ENCODE measurements at regions not wholly inside any gene's neighbourhood (a gene's known extent, or its start where the extent isn't known, plus 50 kb on each side); places are given as distances from the start of the nearest gene placed in this dataset.
"Not testable (repeated sequence)": the region's sequence is repeated elsewhere in the genome, so short reads cannot be mapped to it uniquely, and the experiment has no call there.

DNA sequence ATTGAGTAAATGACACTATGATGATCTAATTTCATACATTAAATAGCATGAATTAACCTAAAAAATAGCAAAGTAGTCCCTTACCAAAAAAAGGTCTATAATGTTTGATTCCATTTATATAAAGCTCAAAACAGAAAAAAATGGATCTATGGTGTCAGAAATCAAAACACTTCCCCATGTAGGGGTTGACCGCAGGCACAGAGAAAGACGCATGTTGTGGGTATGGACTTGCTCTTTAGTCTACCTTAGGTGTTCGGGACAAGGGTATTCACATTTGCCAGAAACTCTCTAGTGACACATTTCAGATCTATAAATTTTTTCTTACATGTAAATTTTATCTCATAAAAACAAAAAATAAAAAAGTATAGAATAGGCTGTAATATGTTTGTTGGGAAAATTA is 1262.9 kb downstream of the TMEM121 start:
- no peak for DNase-seq (ENCODE audit: low read depth, low spot score)

GRCh38 chr14:106790189-106791036 is 1264.0 kb downstream of the TMEM121 start:
- DNase-seq (ENCODE audit: low read depth, low spot score): no peak

DNA sequence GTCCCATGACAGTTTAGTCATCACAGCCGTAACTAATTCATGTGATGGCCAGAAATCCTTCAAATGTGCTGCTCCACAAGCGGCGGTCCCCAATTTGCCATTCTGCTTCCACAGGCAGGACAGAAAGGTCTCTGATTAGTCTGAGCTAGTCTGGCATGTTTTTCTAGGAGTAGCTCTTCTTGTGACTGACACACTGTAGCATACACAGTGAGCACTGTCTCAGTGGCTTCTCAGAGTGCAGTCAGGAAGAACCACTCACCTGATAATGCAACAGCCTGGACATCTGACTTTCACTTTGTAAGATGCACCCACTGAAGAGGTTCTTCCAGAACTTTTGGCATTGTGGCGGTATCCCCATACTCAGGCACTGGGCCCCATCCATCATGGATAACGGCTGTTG is 1266.2 kb downstream of the TMEM121 start:
- no peak for DNase-seq (ENCODE audit: low read depth, low spot score)

- DNase-seq (ENCODE audit: low read depth, low spot score): not testable (repeated sequence)
Measured at GRCh38 chr14:106798166-106798565, 1271.8 kb downstream of the TMEM121 start.

DNA sequence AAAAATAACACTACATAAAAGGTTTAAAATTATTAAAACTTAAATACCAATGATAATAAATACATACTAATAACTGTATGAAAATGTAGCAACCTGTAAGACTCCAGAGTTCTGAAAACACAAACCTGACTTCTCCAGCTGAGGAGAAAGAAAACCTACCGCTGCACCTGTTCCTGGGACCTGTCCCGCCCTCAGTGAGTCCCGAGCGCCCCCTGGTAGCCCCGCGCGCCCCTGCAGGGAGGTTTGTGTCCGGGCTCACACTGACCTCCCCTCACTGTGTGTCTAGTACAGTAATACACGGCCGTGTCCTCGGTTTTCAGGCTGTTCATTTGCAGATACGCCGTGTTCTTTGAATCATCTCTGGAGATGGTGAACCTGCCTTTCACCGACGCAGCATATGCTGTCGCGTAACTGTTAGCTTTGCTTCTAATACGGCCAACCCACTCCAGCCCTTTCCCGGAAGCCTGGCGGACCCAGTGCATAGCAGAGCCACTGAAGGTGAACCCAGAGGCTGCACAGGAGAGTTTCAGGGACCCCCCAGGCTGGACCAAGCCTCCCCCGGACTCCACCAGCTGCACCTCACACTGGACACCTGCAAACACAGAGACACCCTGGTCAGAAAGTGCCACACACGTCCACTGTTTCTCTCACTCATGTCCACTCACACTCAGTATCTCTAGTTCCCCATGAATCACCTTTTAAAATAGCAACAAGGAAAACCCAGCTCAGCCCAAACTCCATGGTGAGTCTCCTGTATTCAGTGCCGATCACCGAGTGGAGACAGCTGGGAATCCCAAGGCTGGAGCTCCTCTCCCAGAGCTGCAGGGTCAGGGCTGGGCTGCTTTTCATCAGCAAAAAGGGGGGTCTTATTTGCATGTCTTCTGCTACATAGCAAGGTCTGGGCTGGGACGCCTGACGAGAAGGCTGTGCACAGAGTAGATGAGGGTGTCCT is 1276.3 kb downstream of the TMEM121 start:
- DNase-seq (ENCODE audit: low read depth, low spot score): no peak

GRCh38 chr14:106803379-106803778 is 1277.0 kb downstream of the TMEM121 start:
- DNase-seq (ENCODE audit: low read depth, low spot score): no peak

GRCh38 chr14:106807493-106807892 is 1281.1 kb downstream of the TMEM121 start:
- DNase-seq (ENCODE audit: low read depth, low spot score): no peak

GRCh38 chr14:106808458-106808857 is 1282.1 kb downstream of the TMEM121 start:
- no peak for DNase-seq (ENCODE audit: low read depth, low spot score)

DNA sequence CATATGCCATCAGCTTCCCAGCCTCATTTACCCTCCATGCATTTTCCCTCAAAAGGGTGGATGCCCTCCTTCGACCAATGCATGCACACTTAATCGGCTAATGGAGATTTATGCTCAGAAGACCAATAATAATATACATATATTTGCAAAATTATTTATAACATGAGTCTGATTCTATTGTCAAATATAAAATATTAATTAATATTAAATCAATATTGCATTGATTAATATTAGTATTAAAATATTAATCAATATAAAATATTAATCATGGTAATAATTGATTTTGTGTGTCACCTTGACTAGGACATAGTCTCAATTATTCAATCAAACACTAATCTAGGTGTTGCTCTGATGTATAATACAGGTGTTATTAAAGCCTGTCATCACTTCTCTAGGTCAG is 1282.5 kb downstream of the TMEM121 start:
- no peak for DNase-seq (ENCODE audit: low read depth, low spot score)

GRCh38 chr14:106809615-106810014 is 1283.2 kb downstream of the TMEM121 start:
- DNase-seq (ENCODE audit: low read depth, low spot score): no peak

DNA sequence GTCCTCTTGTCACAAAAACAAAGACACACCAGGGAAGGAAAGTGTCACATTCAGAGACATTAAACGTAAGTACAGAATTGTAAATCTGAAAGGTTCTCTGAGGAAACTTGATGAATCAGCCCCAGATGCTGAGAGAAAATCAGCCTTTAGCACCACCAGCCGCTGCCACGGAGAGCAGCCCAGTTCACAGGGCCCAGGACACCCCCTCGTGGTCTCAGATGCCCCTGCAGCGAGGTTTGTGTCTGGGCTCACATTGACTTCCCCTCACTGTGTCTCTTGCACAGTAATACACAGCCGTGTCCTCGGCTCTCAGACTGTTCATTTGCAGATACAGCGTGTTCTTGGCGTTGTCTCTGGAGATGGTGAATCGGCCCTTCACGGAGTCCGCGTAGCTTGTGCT is 1283.8 kb downstream of the TMEM121 start:
- DNase-seq (ENCODE audit: low read depth, low spot score): not testable (repeated sequence)

GRCh38 chr14:106811162-106811561 is 1284.8 kb downstream of the TMEM121 start:
- DNase-seq (ENCODE audit: low read depth, low spot score): no peak

GRCh38 chr14:106812788-106813476 is 1286.5 kb downstream of the TMEM121 start:
- no peak for DNase-seq (ENCODE audit: low read depth, low spot score)

- no peak for DNase-seq (ENCODE audit: low read depth, low spot score)
Measured at GRCh38 chr14:106813477-106813823, 1287.1 kb downstream of the TMEM121 start.

GRCh38 chr14:106820119-106820518 is 1293.7 kb downstream of the TMEM121 start:
- DNase-seq (ENCODE audit: low read depth, low spot score): no peak

- DNase-seq (ENCODE audit: low read depth, low spot score): no peak
Measured at GRCh38 chr14:106821119-106821518, 1294.7 kb downstream of the TMEM121 start.

DNA sequence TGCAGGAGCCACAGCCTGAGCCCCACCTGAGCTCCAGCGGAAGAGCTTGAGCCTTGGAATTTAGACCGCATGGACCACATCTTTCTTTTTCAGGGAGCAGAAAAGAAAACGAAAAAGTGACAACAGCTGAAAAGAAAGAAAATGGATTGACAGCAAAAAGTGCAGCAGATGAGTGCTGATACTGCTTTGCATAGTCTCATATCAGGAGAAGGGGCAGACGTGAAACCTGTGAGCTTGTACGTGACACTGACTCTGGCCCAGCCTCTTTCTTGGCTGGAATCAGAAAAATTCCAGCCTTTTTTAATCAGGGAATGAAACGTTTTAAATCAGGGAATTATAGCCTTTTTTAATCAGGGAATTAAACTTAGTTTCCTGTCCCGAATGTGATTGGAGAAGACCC is 1296.5 kb downstream of the TMEM121 start:
- DNase-seq (ENCODE audit: low read depth, low spot score): no peak

GRCh38 chr14:106823552-106823951 is 1297.2 kb downstream of the TMEM121 start:
- DNase-seq (ENCODE audit: low read depth, low spot score): no peak

DNA sequence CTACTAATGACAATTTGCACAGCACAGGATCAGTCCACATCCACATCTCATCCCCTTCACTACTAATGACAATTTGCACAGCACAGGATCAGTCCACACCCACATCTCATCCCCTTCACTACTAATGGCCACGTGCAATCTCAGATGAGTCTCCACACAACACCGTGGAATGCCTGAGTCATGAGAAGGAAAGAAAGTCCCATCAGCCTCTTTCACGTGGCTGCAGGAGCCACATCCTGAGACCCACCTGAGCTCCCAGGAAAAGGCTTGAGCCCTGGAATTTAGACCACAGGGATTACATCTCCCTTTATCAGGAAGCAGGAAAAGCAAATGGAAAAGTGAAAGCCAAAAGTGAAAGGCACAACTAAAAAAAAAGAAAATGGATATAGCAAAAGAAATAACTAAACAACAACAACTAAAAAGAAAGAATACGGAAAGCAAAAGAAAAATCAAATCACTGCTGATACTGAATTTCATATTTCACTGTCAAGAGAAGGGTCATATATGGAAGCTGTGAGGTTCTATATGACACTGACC is 1300.5 kb downstream of the TMEM121 start:
- DNase-seq (ENCODE audit: low read depth, low spot score): no peak

- DNase-seq (ENCODE audit: low read depth, low spot score): no peak
Measured at GRCh38 chr14:106831322-106831720, 1304.9 kb downstream of the TMEM121 start.

DNA sequence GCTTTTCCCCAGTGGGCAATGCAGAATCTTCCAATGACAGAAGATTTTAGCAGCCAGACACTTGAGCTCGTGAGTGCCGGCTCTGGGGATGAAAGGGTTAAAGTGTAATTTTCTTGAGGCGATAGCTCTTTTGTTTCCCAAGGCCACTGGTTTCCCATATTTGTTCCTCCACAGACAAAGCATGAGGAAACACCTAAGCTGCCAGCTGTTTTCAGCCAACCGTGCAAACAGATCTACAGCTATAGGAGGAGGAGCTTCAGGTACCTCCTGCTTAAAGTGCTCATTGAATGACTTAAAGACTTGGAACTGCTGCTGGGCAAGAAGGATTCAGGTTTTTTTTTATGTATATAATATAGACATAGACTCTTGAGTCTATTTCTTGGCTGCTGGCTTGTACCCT is 1311.5 kb downstream of the TMEM121 start:
- DNase-seq (ENCODE audit: low read depth, low spot score): no peak

Measured in iPS DF 19.7 (cell line).